WTC11 (cell line): ENCODE measurements at regions not wholly inside any gene's neighbourhood (a gene's known extent, or its start where the extent isn't known, plus 50 kb on each side); places are given as distances from the start of the nearest gene placed in this dataset.

Source experiments
- SP1 ChIP-seq: sonication (generic); formaldehyde crosslinking; conservative IDR thresholded peaks from 2 replicates; pipeline ENCODE4 v1.8.1; 2022; ENCODE audit warnings: missing genetic modification reagents
- ZNF396 ChIP-seq: fragments of 250-450 bp; sonication (Bioruptor Pico); IDR thresholded peaks from 2 replicates; pipeline ENCODE4 v1.8.0; 2021; ENCODE audit warnings: mild to moderate bottlenecking, moderate library complexity, borderline replicate concordance
- TF ChIP-seq, protein P1 (sequence below): sonication (generic); formaldehyde crosslinking; IDR thresholded peaks from 2 replicates; pipeline ENCODE4 v1.8.1; 2022; ENCODE audit warnings: low read depth, mild to moderate bottlenecking, moderate library complexity, missing genetic modification reagents, borderline replicate concordance
- TF ChIP-seq, protein P2 (sequence below): sonication (generic); formaldehyde crosslinking; IDR thresholded peaks from 2 replicates; pipeline ENCODE4 v1.8.0; 2023; ENCODE audit warnings: missing genetic modification reagents

DNA sequence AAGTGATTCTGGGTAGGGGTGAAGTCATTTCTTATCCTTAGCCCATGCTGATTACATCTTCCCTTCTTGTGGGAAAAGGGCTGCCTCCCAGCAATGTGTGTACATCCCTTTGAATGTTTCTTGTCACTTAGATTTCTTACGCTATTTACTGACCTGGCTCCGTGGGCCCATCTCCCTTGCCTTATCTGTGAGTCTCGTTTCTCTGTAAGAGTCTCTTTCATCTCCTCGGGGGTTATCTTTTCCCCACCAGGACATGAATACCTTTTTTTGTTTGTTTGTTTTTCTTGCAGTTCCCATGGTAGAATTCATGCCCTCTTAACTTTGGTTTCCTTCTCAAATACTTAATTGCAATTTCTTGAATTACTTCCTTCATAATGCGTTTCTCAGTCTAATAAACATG lies 107.7 kb downstream of the BAMBI start:
- no peak for TF ChIP-seq ZNF396 (CRISPR knock-in tag)
- TF ChIP-seq, protein P1, sequence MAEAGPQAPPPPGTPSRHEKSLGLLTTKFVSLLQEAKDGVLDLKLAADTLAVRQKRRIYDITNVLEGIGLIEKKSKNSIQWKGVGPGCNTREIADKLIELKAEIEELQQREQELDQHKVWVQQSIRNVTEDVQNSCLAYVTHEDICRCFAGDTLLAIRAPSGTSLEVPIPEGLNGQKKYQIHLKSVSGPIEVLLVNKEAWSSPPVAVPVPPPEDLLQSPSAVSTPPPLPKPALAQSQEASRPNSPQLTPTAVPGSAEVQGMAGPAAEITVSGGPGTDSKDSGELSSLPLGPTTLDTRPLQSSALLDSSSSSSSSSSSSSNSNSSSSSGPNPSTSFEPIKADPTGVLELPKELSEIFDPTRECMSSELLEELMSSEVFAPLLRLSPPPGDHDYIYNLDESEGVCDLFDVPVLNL = no peak
- no peak for TF ChIP-seq SP1
- TF ChIP-seq, protein P2, sequence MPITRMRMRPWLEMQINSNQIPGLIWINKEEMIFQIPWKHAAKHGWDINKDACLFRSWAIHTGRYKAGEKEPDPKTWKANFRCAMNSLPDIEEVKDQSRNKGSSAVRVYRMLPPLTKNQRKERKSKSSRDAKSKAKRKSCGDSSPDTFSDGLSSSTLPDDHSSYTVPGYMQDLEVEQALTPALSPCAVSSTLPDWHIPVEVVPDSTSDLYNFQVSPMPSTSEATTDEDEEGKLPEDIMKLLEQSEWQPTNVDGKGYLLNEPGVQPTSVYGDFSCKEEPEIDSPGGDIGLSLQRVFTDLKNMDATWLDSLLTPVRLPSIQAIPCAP (CRISPR knock-in tag) = no peak
